PFSK-1 (cell line): ENCODE measurements at regions not wholly inside any gene's neighbourhood (a gene's known extent, or its start where the extent isn't known, plus 50 kb on each side); places are given as distances from the start of the nearest gene placed in this dataset.

ENCODE experiments used
- POLR2AphosphoS5 ChIP-seq: IDR thresholded peaks from 2 replicates; pipeline ENCODE4 v1.6.1; 2012; ENCODE audit warnings: low read depth, mild to moderate bottlenecking, control low read depth, low read length, moderate library complexity
- SIN3A ChIP-seq: IDR thresholded peaks from 2 replicates; pipeline ENCODE4 v1.6.1; 2012; ENCODE audit warnings: mild to moderate bottlenecking, low read length, moderate library complexity, borderline replicate concordance; ENCODE audit not compliant: insufficient read depth
- TAF1 ChIP-seq: IDR thresholded peaks from 2 replicates; pipeline ENCODE4 v1.6.1; 2012; ENCODE audit warnings: low read length, control low read depth, borderline replicate concordance; ENCODE audit not compliant: insufficient read depth
- TF ChIP-seq, protein P1 (sequence below), 2 experiments: IDR thresholded peaks; 2 replicates each; pipeline versions ENCODE4 v1.6.1 to v1.8.0; 2011 to 2012; ENCODE audit warnings: low read depth in 2 of 2, low read length in 2 of 2, control low read depth in 1 of 2, inconsistent platforms in 1 of 2, mild to moderate bottlenecking in 1 of 2, moderate library complexity in 1 of 2; ENCODE audit not compliant: insufficient read depth in 1 of 2

GRCh38 chr5:74938250-74938933 is 72.2 kb upstream of the FAM169A start:
- TF ChIP-seq TAF1 (no peak), POLR2AphosphoS5 (no peak), SIN3A (no peak)
- TF ChIP-seq, protein P1, sequence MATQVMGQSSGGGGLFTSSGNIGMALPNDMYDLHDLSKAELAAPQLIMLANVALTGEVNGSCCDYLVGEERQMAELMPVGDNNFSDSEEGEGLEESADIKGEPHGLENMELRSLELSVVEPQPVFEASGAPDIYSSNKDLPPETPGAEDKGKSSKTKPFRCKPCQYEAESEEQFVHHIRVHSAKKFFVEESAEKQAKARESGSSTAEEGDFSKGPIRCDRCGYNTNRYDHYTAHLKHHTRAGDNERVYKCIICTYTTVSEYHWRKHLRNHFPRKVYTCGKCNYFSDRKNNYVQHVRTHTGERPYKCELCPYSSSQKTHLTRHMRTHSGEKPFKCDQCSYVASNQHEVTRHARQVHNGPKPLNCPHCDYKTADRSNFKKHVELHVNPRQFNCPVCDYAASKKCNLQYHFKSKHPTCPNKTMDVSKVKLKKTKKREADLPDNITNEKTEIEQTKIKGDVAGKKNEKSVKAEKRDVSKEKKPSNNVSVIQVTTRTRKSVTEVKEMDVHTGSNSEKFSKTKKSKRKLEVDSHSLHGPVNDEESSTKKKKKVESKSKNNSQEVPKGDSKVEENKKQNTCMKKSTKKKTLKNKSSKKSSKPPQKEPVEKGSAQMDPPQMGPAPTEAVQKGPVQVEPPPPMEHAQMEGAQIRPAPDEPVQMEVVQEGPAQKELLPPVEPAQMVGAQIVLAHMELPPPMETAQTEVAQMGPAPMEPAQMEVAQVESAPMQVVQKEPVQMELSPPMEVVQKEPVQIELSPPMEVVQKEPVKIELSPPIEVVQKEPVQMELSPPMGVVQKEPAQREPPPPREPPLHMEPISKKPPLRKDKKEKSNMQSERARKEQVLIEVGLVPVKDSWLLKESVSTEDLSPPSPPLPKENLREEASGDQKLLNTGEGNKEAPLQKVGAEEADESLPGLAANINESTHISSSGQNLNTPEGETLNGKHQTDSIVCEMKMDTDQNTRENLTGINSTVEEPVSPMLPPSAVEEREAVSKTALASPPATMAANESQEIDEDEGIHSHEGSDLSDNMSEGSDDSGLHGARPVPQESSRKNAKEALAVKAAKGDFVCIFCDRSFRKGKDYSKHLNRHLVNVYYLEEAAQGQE (IDR thresholded peaks at IDR 0.05; ENCODE audit: insufficient read depth in 1 of 2, low read depth in 2 of 2, low read length in 2 of 2) = no peak
